B cell (primary cell): ENCODE measurements at regions not wholly inside any gene's neighbourhood (a gene's known extent, or its start where the extent isn't known, plus 50 kb on each side); places are given as distances from the start of the nearest gene placed in this dataset.

Experiments used
- CTCF ChIP-seq: fragments of 200-600 bp; IDR thresholded peaks from one replicate; pipeline ENCODE4 v1.8.0; 2022; ENCODE audit warnings: antibody characterized with exemption, mild to moderate bottlenecking
- EZH2 ChIP-seq: IDR thresholded peaks from 2 replicates; pipeline ENCODE4 v1.6.1; 2012; ENCODE audit warnings: borderline replicate concordance, low read depth, mild to moderate bottlenecking, moderate library complexity, low read length; ENCODE audit not compliant: insufficient read depth, poor library complexity, severe bottlenecking

DNA sequence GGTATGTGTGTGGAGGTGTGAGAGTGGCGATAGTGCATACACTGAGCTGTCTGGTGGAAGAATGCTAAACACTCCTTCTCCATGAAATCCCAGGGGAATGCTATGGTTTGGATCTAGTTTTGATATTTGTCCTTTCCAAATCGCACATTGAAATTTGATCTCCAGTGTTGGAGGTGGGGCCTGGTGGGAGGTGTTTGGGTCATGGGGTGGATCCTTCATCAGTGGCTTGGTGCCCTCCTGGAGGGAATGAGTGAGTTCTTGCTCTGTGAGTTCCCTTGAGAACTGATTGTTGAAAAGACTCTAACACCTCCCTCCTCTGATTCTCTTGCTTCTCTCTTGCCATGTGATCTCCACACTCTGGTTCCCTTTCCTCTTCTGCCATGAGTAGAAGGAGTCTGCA lies 114.1 kb upstream of the HHIP start:
- no peak for TF ChIP-seq CTCF
- TF ChIP-seq EZH2, result no peak
